H1 (cell line): ENCODE measurements at regions not wholly inside any gene's neighbourhood (a gene's known extent, or its start where the extent isn't known, plus 50 kb on each side); places are given as distances from the start of the nearest gene placed in this dataset.

ENCODE experiments used
- CTCF ChIA-PET: fragments of 300-600 bp; sonication (Branson Sonifier 250); formaldehyde crosslinking; loops from one replicate; lab custom pipeline; 2021; ENCODE audit not compliant: partially characterized antibody; lab: Charles Lee
- POLR2A ChIA-PET: fragments of 300-600 bp; sonication (Branson Sonifier 250); formaldehyde crosslinking; loops from one replicate; lab custom pipeline; 2021; ENCODE audit warnings: inconsistent platforms; ENCODE audit not compliant: partially characterized antibody; lab: Charles Lee
- DNase-seq, 2 experiments: peaks; one replicate each; pipeline versions ENCODE4 v3.0.0 to v3.0.0-alpha.2; 2010 to 2022; ENCODE audit warnings: low spot score in 2 of 2, low read depth in 1 of 2, mixed read lengths in 1 of 2
- FAIRE-seq: peaks from 2 replicates; lab custom pipeline; 2011; peaks lifted over from hg19 to GRCh38; lab: Jason Lieb, UNC
- H2AFZ ChIP-seq: 2 replicates; pipeline ENCODE4 v1.8.1; 2012; ENCODE audit warnings: low read length, inconsistent platforms
- H2AK5ac ChIP-seq: 2 replicates; pipeline ENCODE4 v1.6.1; 2013; ENCODE audit warnings: low read depth, low read length
- H2BK120ac ChIP-seq: replicated peaks from 2 replicates; pipeline ENCODE3; 2013; ENCODE audit warnings: low read depth, low read length, inconsistent platforms
- H2BK12ac ChIP-seq: 2 replicates; pipeline ENCODE4 v1.6.1; 2013; ENCODE audit warnings: low read depth, low read length
- H2BK15ac ChIP-seq: 2 replicates; pipeline ENCODE4 v1.6.1; 2013; ENCODE audit warnings: low read length
- H2BK20ac ChIP-seq: 2 replicates; pipeline ENCODE4 v1.6.1; 2013; ENCODE audit warnings: low read length
- H2BK5ac ChIP-seq: 2 replicates; pipeline ENCODE4 v1.6.1; 2013; ENCODE audit warnings: low read depth, low read length
- H3K14ac ChIP-seq: 2 replicates; pipeline ENCODE4 v1.6.1; 2013; ENCODE audit warnings: inconsistent platforms; ENCODE audit not compliant: insufficient read length
- H3K18ac ChIP-seq: 2 replicates; pipeline ENCODE4 v1.6.1; 2013; ENCODE audit warnings: low read length; ENCODE audit errors: extremely low read depth
- H3K23ac ChIP-seq: 2 replicates; pipeline ENCODE4 v1.6.1; 2013; ENCODE audit warnings: inconsistent platforms; ENCODE audit not compliant: insufficient read length
- H3K23me2 ChIP-seq: 2 replicates; pipeline ENCODE4 v1.6.1; 2013; ENCODE audit warnings: low read depth, low read length
- H3K27ac ChIP-seq: 2 replicates; pipeline ENCODE4 v1.6.1; 2011; ENCODE audit warnings: low read depth, low read length, inconsistent platforms
- H3K27me3 ChIP-seq, 4 experiments: replicated peaks in 1 of 4; 1 replicate in 1 of 4; 2 replicates in 3 of 4; pipeline versions ENCODE4 v1.6.1 to v1.8.1; 2011 to 2013; ENCODE audit warnings: low read length in 3 of 4, mild to moderate bottlenecking in 3 of 4, inconsistent platforms in 2 of 4, mixed read lengths in 2 of 4, moderate library complexity in 1 of 4; ENCODE audit not compliant: control insufficient read depth in 3 of 4, insufficient read depth in 3 of 4; ENCODE audit errors: extremely low read depth in 1 of 4
- H3K36me3 ChIP-seq, 4 experiments: 2 replicates each; pipeline versions ENCODE4 v1.6.1 to v1.8.1; 2011 to 2013; ENCODE audit warnings: mild to moderate bottlenecking in 4 of 4, low read length in 3 of 4, moderate library complexity in 2 of 4, control low read depth in 1 of 4, inconsistent platforms in 1 of 4; ENCODE audit not compliant: insufficient read depth in 4 of 4, control insufficient read depth in 2 of 4
- H3K4ac ChIP-seq: replicated peaks from 2 replicates; pipeline ENCODE3; 2013; ENCODE audit warnings: low read length, low read depth, mixed read lengths, inconsistent platforms; ENCODE audit not compliant: insufficient read length
- H3K4me1 ChIP-seq, 4 experiments: replicated peaks in 1 of 4; 1 replicate in 1 of 4; 2 replicates in 3 of 4; pipeline versions ENCODE4 v1.6.1 to v1.8.1; 2011 to 2013; ENCODE audit warnings: low read length in 3 of 4, inconsistent platforms in 2 of 4, mixed read lengths in 1 of 4; ENCODE audit not compliant: insufficient read depth in 4 of 4, control insufficient read depth in 3 of 4
- H3K4me2 ChIP-seq, 2 experiments: 2 replicates each; pipeline versions ENCODE4 v1.6.1 to v1.8.1; 2011 to 2013; ENCODE audit warnings: low read depth in 2 of 2, low read length in 2 of 2, control low read depth in 1 of 2, inconsistent platforms in 1 of 2, mild to moderate bottlenecking in 1 of 2; ENCODE audit not compliant: insufficient read depth in 1 of 2
- H3K4me3 ChIP-seq, 4 experiments: fragments of 200-600, 300-600 bp in 1 of 4; sonication (generic), shearing (Covaris generic), sonication (Bioruptor Twin) in 1 of 4; 2 replicates each; pipeline versions ENCODE4 v1.5.1 to v1.8.1; 2011 to 2016; ENCODE audit warnings: low read length in 4 of 4, low read depth in 3 of 4, control low read depth in 2 of 4, inconsistent platforms in 2 of 4, mild to moderate bottlenecking in 2 of 4, mixed read lengths in 1 of 4, moderate library complexity in 1 of 4; ENCODE audit not compliant: insufficient read depth in 2 of 4; ENCODE audit errors: extremely low read depth in 1 of 4
- H3K56ac ChIP-seq: replicated peaks from 2 replicates; pipeline ENCODE3; 2013; ENCODE audit warnings: low read depth, mild to moderate bottlenecking, mixed read lengths, low read length, inconsistent platforms; ENCODE audit not compliant: insufficient read length
- H3K79me1 ChIP-seq: 2 replicates; pipeline ENCODE4 v1.6.1; 2013; ENCODE audit warnings: low read depth, low read length, control low read depth
- H3K79me2 ChIP-seq, 2 experiments: 2 replicates each; pipeline versions ENCODE4 v1.6.1 to v1.8.1; 2012 to 2013; ENCODE audit warnings: low read length in 2 of 2, mild to moderate bottlenecking in 2 of 2, inconsistent platforms in 1 of 2; ENCODE audit not compliant: insufficient read depth in 2 of 2, control insufficient read depth in 1 of 2
- H3K9ac ChIP-seq, 4 experiments: replicated peaks in 1 of 4; 1 replicate in 1 of 4; 2 replicates in 3 of 4; pipeline versions ENCODE4 v1.6.1 to v1.8.1; 2011 to 2013; ENCODE audit warnings: low read depth in 3 of 4, low read length in 3 of 4, control low read depth in 2 of 4, mild to moderate bottlenecking in 2 of 4, moderate library complexity in 2 of 4, inconsistent platforms in 1 of 4; ENCODE audit errors: extremely low read depth in 1 of 4
- H3K9me3 ChIP-seq, 2 experiments: 2 replicates each; pipeline versions ENCODE4 v1.6.1 to v1.8.1; 2012 to 2013; ENCODE audit warnings: mild to moderate bottlenecking in 2 of 2, moderate library complexity in 2 of 2, control low read depth in 1 of 2, inconsistent platforms in 1 of 2, low read depth in 1 of 2, low read length in 1 of 2, mixed read lengths in 1 of 2; ENCODE audit not compliant: insufficient read depth in 2 of 2
- H4K20me1 ChIP-seq, 2 experiments: replicated peaks in 1 of 2; 2 replicates each; pipeline versions ENCODE3 to v1.8.1; 2011 to 2013; ENCODE audit warnings: inconsistent platforms in 2 of 2, low read length in 2 of 2, mild to moderate bottlenecking in 1 of 2; ENCODE audit not compliant: insufficient read depth in 2 of 2, control insufficient read depth in 1 of 2
- H4K5ac ChIP-seq: 2 replicates; pipeline ENCODE4 v1.6.1; 2013; ENCODE audit warnings: low read length, low read depth, mixed read lengths, inconsistent platforms; ENCODE audit not compliant: insufficient read length
- H4K8ac ChIP-seq: 2 replicates; pipeline ENCODE4 v1.8.0; 2013; ENCODE audit warnings: mild to moderate bottlenecking, moderate library complexity, low read length, inconsistent platforms; ENCODE audit not compliant: insufficient read depth; ENCODE audit errors: extremely low read depth
- H4K91ac ChIP-seq: replicated peaks from 2 replicates; pipeline ENCODE3; 2013; ENCODE audit warnings: low read length, mixed read lengths, inconsistent platforms; ENCODE audit not compliant: insufficient read length
- CHD2 ChIP-seq: IDR thresholded peaks from 2 replicates; pipeline ENCODE4 v1.6.1; 2012; ENCODE audit warnings: low read length, improper control_type of control experiment
- CTBP2 ChIP-seq: IDR thresholded peaks from 2 replicates; pipeline ENCODE4 v1.7.0; 2011; ENCODE audit warnings: borderline replicate concordance, mild to moderate bottlenecking, moderate library complexity, mixed read lengths, low read length; ENCODE audit not compliant: insufficient read depth, insufficient read length
- POLR2AphosphoS5 ChIP-seq: IDR thresholded peaks from 2 replicates; pipeline ENCODE4 v1.6.1; 2011; ENCODE audit warnings: low read depth, low read length
- RFX5 ChIP-seq: IDR thresholded peaks from 2 replicates; pipeline ENCODE4 v1.6.1; 2011; ENCODE audit warnings: low read depth, low read length, improper control_type of control experiment, borderline replicate concordance
- SRF ChIP-seq: IDR thresholded peaks from 2 replicates; pipeline ENCODE4 v1.6.1; 2011; ENCODE audit warnings: mild to moderate bottlenecking, low read depth, low read length, moderate library complexity
- USF2 ChIP-seq: IDR thresholded peaks from 2 replicates; pipeline ENCODE4 v1.6.1; 2011; ENCODE audit warnings: low read length, improper control_type of control experiment
- WGBS, 2 experiments: shearing (Covaris generic) in 1 of 2; methylation state at CpG; one replicate each; pipeline versions ENCODE4 v1.1.6 to v1.1.7; 2013 to 2015; ENCODE audit warnings: low lambda C conversion rate in 2 of 2, mixed read lengths in 2 of 2, inconsistent platforms in 1 of 2, low coverage in 1 of 2, missing lambda C conversion rate in 1 of 2; ENCODE audit not compliant: insufficient replicate concordance in 2 of 2, insufficient coverage in 1 of 2, insufficient read length in 1 of 2; ENCODE audit errors: extremely low coverage in 1 of 2, missing lambda C conversion rate in 1 of 2; 5-methylcytosine and 5-hydroxymethylcytosine counted together

DNA sequence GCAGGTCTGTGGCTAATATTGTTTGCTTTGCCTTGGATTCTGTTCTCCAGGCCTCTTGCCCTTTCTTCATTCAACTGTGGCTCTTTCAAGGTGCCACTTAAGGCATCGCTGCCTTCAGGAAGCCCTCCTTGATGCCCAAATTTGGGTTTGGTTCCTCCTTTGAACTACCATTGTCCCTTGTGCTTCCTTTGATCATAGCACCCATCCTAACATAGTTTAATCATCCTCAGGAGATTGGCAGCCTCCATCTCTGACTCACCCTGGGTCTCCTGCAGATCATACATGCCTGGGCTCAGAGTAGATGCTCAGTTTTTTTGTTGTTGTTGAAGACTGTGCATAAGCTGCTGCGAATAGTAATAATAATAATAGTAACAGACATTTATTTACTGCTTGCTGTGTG, 54.4 kb upstream of the ACOT11 start:
- CTCF ChIA-PET: interaction anchor here (1.3 to 1.5 kb wide), 2 partner anchors 86 to 190 kb away, joined by 3 read pairs; no protein-coding TSS in a partner anchor
- peaks cover 7% of the 10 kb centered on the region; the same call in 1 of the 2 replicates for H3K23me2 ChIP-seq
- H3K4me1 ChIP-seq: peaks cover 0 to 18% (median 14%) of the 10 kb centered on the region in 4 experiments; a peak in 6 of 7 replicates
- peaks cover 0 to 5% (median 2%) of the 10 kb centered on the region in 4 experiments; a peak in 3 of 7 replicates for H3K27me3 ChIP-seq
- H3K9ac ChIP-seq: no peak overlapping the region
- H3K36me3 ChIP-seq: no peaks in the 10 kb centered on the region
- H3K27ac ChIP-seq: no peak overlapping the region
- H3K4me2 ChIP-seq: no peak overlapping the region
- no peak overlapping the region for H4K5ac ChIP-seq
- TF ChIP-seq CTBP2 (no peak), CHD2 (no peak), POLR2AphosphoS5 (no peak), RFX5 (no peak), USF2 (no peak), SRF (peak; percentile 88)
- TF ChIP-seq, all 59 proteins: peak for 1
- H2AK5ac ChIP-seq: no peak overlapping the region
- no peaks in the 10 kb centered on the region for H3K79me1 ChIP-seq
- H3K9me3 ChIP-seq: no peaks in the 10 kb centered on the region
- no peak overlapping the region for H3K56ac ChIP-seq
- H2BK20ac ChIP-seq: no peak overlapping the region
- H4K20me1 ChIP-seq: no peaks in the 10 kb centered on the region
- no peak overlapping the region for H3K23ac ChIP-seq
- no peak overlapping the region for H4K8ac ChIP-seq
- H3K18ac ChIP-seq: no peak overlapping the region
- H2BK5ac ChIP-seq: no peak overlapping the region
- POLR2A ChIA-PET: no interaction called here
- H2BK12ac ChIP-seq: no peak overlapping the region
- H3K14ac ChIP-seq: no peak overlapping the region
- WGBS, 2 experiments: 89% methylated on average over 2 of the region's 2 CpGs; no CpG with 5 or more reads in 1 of the 2 experiments
- no peak overlapping the region for H3K4me3 ChIP-seq
- no peaks in the 10 kb centered on the region for H3K79me2 ChIP-seq
- H2BK15ac ChIP-seq: no peak overlapping the region
- no peak overlapping the region for H4K91ac ChIP-seq
- H3K4ac ChIP-seq: no peak overlapping the region
- no peak for DNase-seq
- no peak overlapping the region for H2BK120ac ChIP-seq
- FAIRE-seq: no peak
- no peak overlapping the region for H2AFZ ChIP-seq
